ENCODE measurements at regions not wholly inside any gene's neighbourhood (a gene's known extent, or its start where the extent isn't known, plus 50 kb on each side); places are given as distances from the start of the nearest gene placed in this dataset.

DNA sequence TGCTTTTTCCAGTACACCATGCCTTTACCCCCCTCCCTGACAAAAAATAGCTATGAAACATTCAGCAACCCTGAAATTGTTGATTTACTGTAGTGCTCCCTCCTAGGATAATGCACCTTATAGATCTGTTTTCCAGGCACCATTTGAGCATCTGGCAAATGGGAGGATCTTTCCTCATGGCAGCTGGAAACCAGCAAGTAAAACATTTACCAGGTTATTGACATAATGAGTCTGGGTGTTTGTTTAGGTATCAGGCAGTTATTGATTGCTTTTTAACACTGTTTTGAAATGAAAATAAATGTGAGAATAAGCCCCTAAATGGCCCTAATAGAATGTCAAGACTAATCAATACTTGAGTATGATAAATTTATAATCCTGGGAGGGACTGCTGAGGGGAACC is 57.3 kb upstream of the KLF4 start:
- TF ChIP-seq, protein P1, sequence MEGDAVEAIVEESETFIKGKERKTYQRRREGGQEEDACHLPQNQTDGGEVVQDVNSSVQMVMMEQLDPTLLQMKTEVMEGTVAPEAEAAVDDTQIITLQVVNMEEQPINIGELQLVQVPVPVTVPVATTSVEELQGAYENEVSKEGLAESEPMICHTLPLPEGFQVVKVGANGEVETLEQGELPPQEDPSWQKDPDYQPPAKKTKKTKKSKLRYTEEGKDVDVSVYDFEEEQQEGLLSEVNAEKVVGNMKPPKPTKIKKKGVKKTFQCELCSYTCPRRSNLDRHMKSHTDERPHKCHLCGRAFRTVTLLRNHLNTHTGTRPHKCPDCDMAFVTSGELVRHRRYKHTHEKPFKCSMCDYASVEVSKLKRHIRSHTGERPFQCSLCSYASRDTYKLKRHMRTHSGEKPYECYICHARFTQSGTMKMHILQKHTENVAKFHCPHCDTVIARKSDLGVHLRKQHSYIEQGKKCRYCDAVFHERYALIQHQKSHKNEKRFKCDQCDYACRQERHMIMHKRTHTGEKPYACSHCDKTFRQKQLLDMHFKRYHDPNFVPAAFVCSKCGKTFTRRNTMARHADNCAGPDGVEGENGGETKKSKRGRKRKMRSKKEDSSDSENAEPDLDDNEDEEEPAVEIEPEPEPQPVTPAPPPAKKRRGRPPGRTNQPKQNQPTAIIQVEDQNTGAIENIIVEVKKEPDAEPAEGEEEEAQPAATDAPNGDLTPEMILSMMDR (IDR thresholded peaks at IDR 0.05), result no peak
- no peak for TF ChIP-seq POLR2A (IDR thresholded peaks at IDR 0.05)

Measured in right lobe of liver (tissue), 4 donors.